Mesenchymal stem cell (in vitro differentiated cells and primary cell): ENCODE measurements at regions not wholly inside any gene's neighbourhood (a gene's known extent, or its start where the extent isn't known, plus 50 kb on each side); places are given as distances from the start of the nearest gene placed in this dataset.

ENCODE experiments used
- DNase-seq: peaks from one replicate; pipeline ENCODE4 v3.0.0-alpha.2; 2013
- H2AFZ ChIP-seq: one replicate; pipeline ENCODE4 v1.6.1; 2013; ENCODE audit warnings: low read depth, mild to moderate bottlenecking, control low read depth, inconsistent platforms, low read length, moderate library complexity
- H2AK5ac ChIP-seq: 2 replicates; pipeline ENCODE4 v1.6.1; 2013; ENCODE audit warnings: low read length, moderate library complexity, mild to moderate bottlenecking, inconsistent platforms; ENCODE audit not compliant: severe bottlenecking
- H2BK120ac ChIP-seq: one replicate; pipeline ENCODE4 v1.6.1; 2013; ENCODE audit warnings: low read depth, mild to moderate bottlenecking, inconsistent platforms, low read length, moderate library complexity
- H2BK12ac ChIP-seq, 2 experiments: one replicate each; pipeline ENCODE4 v1.6.1; 2013; ENCODE audit warnings: inconsistent platforms in 2 of 2, low read length in 2 of 2, mild to moderate bottlenecking in 2 of 2, moderate library complexity in 2 of 2, control low read depth in 1 of 2
- H2BK15ac ChIP-seq: one replicate; pipeline ENCODE4 v1.6.1; 2013; ENCODE audit warnings: mild to moderate bottlenecking, low read depth, inconsistent platforms; ENCODE audit not compliant: poor library complexity, severe bottlenecking
- H2BK5ac ChIP-seq: 2 replicates; pipeline ENCODE4 v1.6.1; 2013; ENCODE audit warnings: low read depth, mild to moderate bottlenecking, low read length, control low read depth, inconsistent platforms; ENCODE audit not compliant: poor library complexity, severe bottlenecking
- H3K14ac ChIP-seq, 2 experiments: one replicate each; pipeline ENCODE4 v1.6.1; 2013; ENCODE audit warnings: inconsistent platforms in 2 of 2, low read length in 2 of 2, control low read depth in 1 of 2, mild to moderate bottlenecking in 1 of 2, moderate library complexity in 1 of 2
- H3K18ac ChIP-seq, 2 experiments: one replicate each; pipeline ENCODE4 v1.6.1; 2013; ENCODE audit warnings: inconsistent platforms in 2 of 2, low read length in 2 of 2, control low read depth in 1 of 2, low read depth in 1 of 2, mild to moderate bottlenecking in 1 of 2
- H3K23ac ChIP-seq, 2 experiments: one replicate each; pipeline ENCODE4 v1.6.1; 2013; ENCODE audit warnings: inconsistent platforms in 2 of 2, low read length in 2 of 2, mild to moderate bottlenecking in 2 of 2, moderate library complexity in 2 of 2, control low read depth in 1 of 2
- H3K27ac ChIP-seq: 2 replicates; pipeline ENCODE4 v1.5.1; 2013; ENCODE audit warnings: mild to moderate bottlenecking, moderate library complexity, low read length, control low read depth, inconsistent platforms; ENCODE audit not compliant: poor library complexity, severe bottlenecking
- H3K27me3 ChIP-seq, 2 experiments: 2 replicates each; pipeline versions ENCODE4 v1.6.1 to v1.7.0; 2013; ENCODE audit warnings: low read length in 2 of 2, mild to moderate bottlenecking in 2 of 2, moderate library complexity in 2 of 2, control low read depth in 1 of 2, inconsistent platforms in 1 of 2; ENCODE audit not compliant: control insufficient read depth in 1 of 2, insufficient read depth in 1 of 2
- H3K36me3 ChIP-seq, 2 experiments: 2 replicates each; pipeline versions ENCODE4 v1.6.1 to v1.7.0; 2013; ENCODE audit warnings: low read length in 2 of 2, control low read depth in 1 of 2, inconsistent platforms in 1 of 2, low read depth in 1 of 2, mild to moderate bottlenecking in 1 of 2; ENCODE audit not compliant: insufficient read depth in 2 of 2, control insufficient read depth in 1 of 2
- H3K4ac ChIP-seq, 2 experiments: one replicate each; pipeline ENCODE4 v1.6.1; 2013; ENCODE audit warnings: inconsistent platforms in 2 of 2, low read length in 2 of 2, mild to moderate bottlenecking in 2 of 2, moderate library complexity in 2 of 2, control low read depth in 1 of 2, low read depth in 1 of 2
- H3K4me1 ChIP-seq: 2 replicates; pipeline ENCODE4 v1.6.1; 2013; ENCODE audit warnings: low read depth, low read length, control low read depth; ENCODE audit not compliant: control insufficient read depth, insufficient read depth
- H3K4me2 ChIP-seq: 2 replicates; pipeline ENCODE4 v1.6.1; 2013; ENCODE audit warnings: low read length, mild to moderate bottlenecking, inconsistent platforms; ENCODE audit not compliant: poor library complexity, severe bottlenecking
- H3K4me3 ChIP-seq, 2 experiments: 2 replicates each; pipeline versions ENCODE4 v1.5.1 to v1.7.0; 2013; ENCODE audit warnings: low read length in 2 of 2, mild to moderate bottlenecking in 2 of 2, control low read depth in 1 of 2, low read depth in 1 of 2; ENCODE audit not compliant: insufficient read depth in 1 of 2
- H3K79me1 ChIP-seq: replicated peaks from 2 replicates; pipeline ENCODE4 v1.6.1; 2013; ENCODE audit warnings: mild to moderate bottlenecking, control low read depth, low read length, inconsistent platforms; ENCODE audit not compliant: poor library complexity, severe bottlenecking
- H3K9ac ChIP-seq: 2 replicates; pipeline ENCODE4 v1.7.0; 2013; ENCODE audit warnings: mild to moderate bottlenecking, low read length, moderate library complexity
- H3K9me3 ChIP-seq: 2 replicates; pipeline ENCODE4 v1.7.0; 2013; ENCODE audit warnings: mild to moderate bottlenecking, low read length; ENCODE audit not compliant: control insufficient read depth
- H4K8ac ChIP-seq: one replicate; pipeline ENCODE4 v1.6.1; 2013; ENCODE audit warnings: inconsistent platforms, mild to moderate bottlenecking, low read length, moderate library complexity
- H4K91ac ChIP-seq: one replicate; pipeline ENCODE4 v1.6.1; 2013; ENCODE audit warnings: mild to moderate bottlenecking, low read length, inconsistent platforms
- WGBS: methylation state at CpG from one replicate; pipeline ENCODE4 v1.1.7; 2013; ENCODE audit warnings: mixed read lengths; 5-methylcytosine and 5-hydroxymethylcytosine counted together

- H3K36me3 ChIP-seq = no peaks in the 10 kb centered on the region
- H3K18ac ChIP-seq = peak overlapping the region in 1 of 2 experiments; percentile 57
- no peak for DNase-seq
- no peak overlapping the region for H3K27ac ChIP-seq
- H3K4me2 ChIP-seq = no peak overlapping the region
- no peak overlapping the region for H3K9ac ChIP-seq
- peak overlapping the region; percentile 44 for H2BK15ac ChIP-seq
- 77% methylated on average over 7 of the region's 8 CpGs for WGBS
- no peak overlapping the region for H4K91ac ChIP-seq
- no peak overlapping the region for H3K4me3 ChIP-seq
- no peak overlapping the region for H2AK5ac ChIP-seq
- no peak overlapping the region for H4K8ac ChIP-seq
- no peak overlapping the region for H2BK120ac ChIP-seq
- H2BK12ac ChIP-seq = peak overlapping the region in 1 of 2 experiments; percentile 94
- no peak overlapping the region for H3K4ac ChIP-seq
- H2BK5ac ChIP-seq = no peak overlapping the region
- H2AFZ ChIP-seq = no peak overlapping the region
- peaks cover 0 to under 1% of the 10 kb centered on the region in 2 experiments for H3K27me3 ChIP-seq
- H3K79me1 ChIP-seq = no peaks in the 10 kb centered on the region
- no peak overlapping the region for H3K14ac ChIP-seq
- H3K4me1 ChIP-seq = peaks cover 2% of the 10 kb centered on the region
- H3K23ac ChIP-seq = no peak overlapping the region
- H3K9me3 ChIP-seq = peaks cover 10% of the 10 kb centered on the region
These were observed 144.8 kb upstream of the RGPD4 start for GRCh38 chr2:107681936-107682335.

DNA sequence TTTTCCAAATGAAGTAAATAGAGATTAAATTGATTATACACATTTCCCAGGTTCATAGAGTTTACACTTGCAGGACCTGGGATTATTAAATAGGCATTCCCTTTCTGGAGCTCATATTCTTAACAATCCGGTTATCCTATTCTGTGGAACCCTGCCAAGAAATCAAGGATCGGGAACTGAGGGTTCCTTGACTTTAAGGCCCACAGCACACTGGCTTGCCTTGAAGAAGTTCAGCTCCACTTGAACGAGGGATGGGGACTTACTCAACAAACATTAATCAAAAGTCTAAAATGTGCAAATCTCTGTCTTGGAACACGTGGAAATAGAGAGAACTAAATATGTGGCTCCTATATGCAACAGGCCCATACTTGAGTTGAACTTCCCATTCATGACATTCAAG is 142.3 kb upstream of the RGPD4 start:
- Histone ChIP-seq H3K27me3 (peaks cover 0 to 4% of the 10 kb centered on the region in 2 experiments), H4K8ac (no peak overlapping the region), H3K36me3 (no peaks in the 10 kb centered on the region), H3K4me3 (no peak overlapping the region), H3K18ac (no peak overlapping the region), H2BK120ac (no peak overlapping the region), H3K9ac (no peak overlapping the region), H3K27ac (no peak overlapping the region), H2BK5ac (no peak overlapping the region), H2AFZ (no peak overlapping the region), H3K79me1 (no peaks in the 10 kb centered on the region), H2BK15ac (no peak overlapping the region), H3K9me3 (no peaks in the 10 kb centered on the region), H3K4ac (no peak overlapping the region), H2AK5ac (no peak overlapping the region), H3K4me2 (no peak overlapping the region), H2BK12ac (no peak overlapping the region), H3K4me1 (peaks cover 2% of the 10 kb centered on the region), H4K91ac (no peak overlapping the region), H3K23ac (no peak overlapping the region), H3K14ac (no peak overlapping the region)
- 91% methylated on average over 4 of the region's 4 CpGs for WGBS
- DNase-seq = no peak

GRCh38 chr2:107685421-107685986 is 141.2 kb upstream of the RGPD4 start:
- no peaks in the 10 kb centered on the region for H3K9me3 ChIP-seq
- H2BK15ac ChIP-seq = no peak overlapping the region
- no peak overlapping the region for H3K9ac ChIP-seq
- no peaks in the 10 kb centered on the region for H3K79me1 ChIP-seq
- H3K4me3 ChIP-seq = no peak overlapping the region
- H2AK5ac ChIP-seq = no peak overlapping the region
- peaks cover 0 to 4% of the 10 kb centered on the region in 2 experiments for H3K27me3 ChIP-seq
- no peak overlapping the region for H3K4ac ChIP-seq
- peaks cover 2% of the 10 kb centered on the region for H3K4me1 ChIP-seq
- H3K18ac ChIP-seq = no peak overlapping the region
- H2BK120ac ChIP-seq = no peak overlapping the region
- H2BK12ac ChIP-seq = no peak overlapping the region
- H3K23ac ChIP-seq = no peak overlapping the region
- H3K27ac ChIP-seq = no peak overlapping the region
- WGBS = 95% methylated on average over 2 of the region's 3 CpGs
- H4K91ac ChIP-seq = no peak overlapping the region
- no peak overlapping the region for H2BK5ac ChIP-seq
- H2AFZ ChIP-seq = no peak overlapping the region
- H4K8ac ChIP-seq = no peak overlapping the region
- no peak overlapping the region for H3K4me2 ChIP-seq
- no peaks in the 10 kb centered on the region for H3K36me3 ChIP-seq
- no peak overlapping the region for H3K14ac ChIP-seq
- no peak for DNase-seq

GRCh38 chr2:107687073-107687472 is 139.6 kb upstream of the RGPD4 start:
- no peaks in the 10 kb centered on the region for H3K79me1 ChIP-seq
- no peak overlapping the region for H3K23ac ChIP-seq
- no peak overlapping the region for H3K18ac ChIP-seq
- no peak overlapping the region for H3K14ac ChIP-seq
- H3K4ac ChIP-seq = peak overlapping the region in 1 of 2 experiments; percentile 31
- H2BK15ac ChIP-seq = no peak overlapping the region
- H3K27me3 ChIP-seq = peaks cover 0 to 4% of the 10 kb centered on the region in 2 experiments
- no peaks in the 10 kb centered on the region for H3K9me3 ChIP-seq
- no peak overlapping the region for H3K4me2 ChIP-seq
- H4K8ac ChIP-seq = no peak overlapping the region
- no peak overlapping the region for H4K91ac ChIP-seq
- no peak overlapping the region for H2BK5ac ChIP-seq
- no peak overlapping the region for H3K4me3 ChIP-seq
- peaks cover under 1% of the 10 kb centered on the region for H3K4me1 ChIP-seq
- H2BK120ac ChIP-seq = no peak overlapping the region
- H2AK5ac ChIP-seq = no peak overlapping the region
- no peak overlapping the region for H3K27ac ChIP-seq
- DNase-seq = no peak
- no peaks in the 10 kb centered on the region for H3K36me3 ChIP-seq
- H3K9ac ChIP-seq = no peak overlapping the region
- no peak overlapping the region for H2AFZ ChIP-seq
- 84% methylated on average over 6 of the region's 6 CpGs for WGBS
- H2BK12ac ChIP-seq = no peak overlapping the region
